Bronchial epithelial cell (primary cell): ENCODE measurements at regions not wholly inside any gene's neighbourhood (a gene's known extent, or its start where the extent isn't known, plus 50 kb on each side); places are given as distances from the start of the nearest gene placed in this dataset.

ENCODE experiments used
- DNase-seq: peaks from one replicate; pipeline ENCODE4 v3.0.0-alpha.2; 2010; ENCODE audit warnings: low read depth
- FAIRE-seq: peaks from 2 replicates; lab custom pipeline; 2011; peaks lifted over from hg19 to GRCh38; lab: Jason Lieb, UNC
- H3K27me3 ChIP-seq: 2 replicates; pipeline ENCODE4 v1.5.1; 2011; ENCODE audit warnings: low read length; ENCODE audit not compliant: control insufficient read depth, insufficient read depth
- H3K36me3 ChIP-seq: 2 replicates; pipeline ENCODE4 v1.5.1; 2011; ENCODE audit warnings: low read length; ENCODE audit not compliant: control insufficient read depth, insufficient read depth
- H3K4me3 ChIP-seq: 2 replicates; pipeline ENCODE4 v1.5.1; 2011; ENCODE audit warnings: mild to moderate bottlenecking, low read depth, low read length, control low read depth
- TF ChIP-seq, protein P1 (sequence below): IDR thresholded peaks from 2 replicates; pipeline ENCODE4 v1.5.1; 2011; ENCODE audit warnings: mild to moderate bottlenecking, moderate library complexity, low read length, control low read depth, inconsistent platforms; ENCODE audit not compliant: insufficient read depth, severe bottlenecking

DNA sequence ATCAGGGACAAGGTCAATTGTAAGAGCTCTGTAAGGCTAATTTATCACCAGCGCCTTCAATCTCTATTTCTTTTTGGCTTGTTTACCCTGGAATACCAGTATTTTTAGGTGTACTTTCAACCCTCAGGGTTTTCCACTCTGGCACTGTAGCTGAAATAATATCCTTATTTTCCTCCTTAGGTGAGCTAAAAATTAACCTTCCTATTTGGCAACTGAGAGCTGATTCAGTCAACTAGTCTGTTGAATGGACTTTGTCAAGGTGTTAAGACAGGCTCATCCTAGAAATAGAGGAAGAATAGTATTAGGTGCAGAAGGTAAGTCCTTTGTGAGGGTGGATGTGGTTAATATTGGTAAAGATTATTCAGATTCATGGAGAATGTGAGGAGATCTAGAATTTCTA, 101.3 kb upstream of the BANK1 start:
- H3K27me3 ChIP-seq = no peaks in the 10 kb centered on the region
- no peaks in the 10 kb centered on the region for H3K36me3 ChIP-seq
- TF ChIP-seq, protein P1, sequence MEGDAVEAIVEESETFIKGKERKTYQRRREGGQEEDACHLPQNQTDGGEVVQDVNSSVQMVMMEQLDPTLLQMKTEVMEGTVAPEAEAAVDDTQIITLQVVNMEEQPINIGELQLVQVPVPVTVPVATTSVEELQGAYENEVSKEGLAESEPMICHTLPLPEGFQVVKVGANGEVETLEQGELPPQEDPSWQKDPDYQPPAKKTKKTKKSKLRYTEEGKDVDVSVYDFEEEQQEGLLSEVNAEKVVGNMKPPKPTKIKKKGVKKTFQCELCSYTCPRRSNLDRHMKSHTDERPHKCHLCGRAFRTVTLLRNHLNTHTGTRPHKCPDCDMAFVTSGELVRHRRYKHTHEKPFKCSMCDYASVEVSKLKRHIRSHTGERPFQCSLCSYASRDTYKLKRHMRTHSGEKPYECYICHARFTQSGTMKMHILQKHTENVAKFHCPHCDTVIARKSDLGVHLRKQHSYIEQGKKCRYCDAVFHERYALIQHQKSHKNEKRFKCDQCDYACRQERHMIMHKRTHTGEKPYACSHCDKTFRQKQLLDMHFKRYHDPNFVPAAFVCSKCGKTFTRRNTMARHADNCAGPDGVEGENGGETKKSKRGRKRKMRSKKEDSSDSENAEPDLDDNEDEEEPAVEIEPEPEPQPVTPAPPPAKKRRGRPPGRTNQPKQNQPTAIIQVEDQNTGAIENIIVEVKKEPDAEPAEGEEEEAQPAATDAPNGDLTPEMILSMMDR = no peak
- H3K4me3 ChIP-seq = no peak overlapping the region
- DNase-seq = no peak
- FAIRE-seq = no peak

DNA sequence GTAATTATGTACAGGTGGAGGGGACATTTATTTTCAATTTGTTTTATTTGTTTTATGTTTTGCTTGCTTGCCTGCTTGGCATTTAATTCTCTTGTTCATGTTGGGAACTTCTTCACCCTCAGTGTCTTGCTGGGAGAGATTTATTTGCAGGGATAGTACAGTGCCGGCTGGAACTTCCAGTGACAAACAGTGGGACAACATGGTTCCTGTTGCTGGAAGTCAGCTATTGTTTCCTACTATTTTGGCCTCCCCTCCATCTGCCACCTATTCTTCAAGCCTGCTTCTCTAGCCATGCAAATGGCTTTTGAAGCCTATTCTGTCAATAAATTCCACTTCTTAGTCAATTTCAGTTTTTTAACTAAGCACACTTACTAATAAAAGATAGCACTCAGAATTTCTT, 105.4 kb upstream of the BANK1 start:
- FAIRE-seq (no peak), DNase-seq (no peak)
- H3K4me3 ChIP-seq = no peak overlapping the region
- TF ChIP-seq, protein P1 = no peak
- H3K27me3 ChIP-seq = no peaks in the 10 kb centered on the region
- H3K36me3 ChIP-seq = no peaks in the 10 kb centered on the region

DNA sequence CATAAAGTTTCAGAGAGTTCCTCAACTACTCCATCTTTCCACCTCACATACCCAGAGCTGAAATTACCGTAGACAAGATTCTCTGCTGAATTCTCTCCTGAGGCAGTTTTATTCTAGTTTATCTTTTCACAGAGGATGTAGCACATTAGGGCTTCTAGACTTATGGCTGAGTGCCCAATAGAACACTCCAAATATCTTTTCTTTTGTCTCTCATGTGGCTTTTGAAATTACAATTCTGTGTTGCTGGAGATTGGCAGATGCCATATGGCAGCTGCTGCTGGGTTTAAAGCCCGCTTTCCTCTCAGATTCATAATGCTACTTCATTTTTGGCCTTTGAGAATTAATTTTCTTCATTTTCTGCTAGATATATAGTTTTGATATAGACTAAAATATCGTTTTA, 107.6 kb upstream of the BANK1 start:
- Histone ChIP-seq H3K36me3 (no peaks in the 10 kb centered on the region), H3K27me3 (no peaks in the 10 kb centered on the region), H3K4me3 (no peak overlapping the region)
- no peak for DNase-seq
- TF ChIP-seq, protein P1 = no peak
- FAIRE-seq = no peak

DNA sequence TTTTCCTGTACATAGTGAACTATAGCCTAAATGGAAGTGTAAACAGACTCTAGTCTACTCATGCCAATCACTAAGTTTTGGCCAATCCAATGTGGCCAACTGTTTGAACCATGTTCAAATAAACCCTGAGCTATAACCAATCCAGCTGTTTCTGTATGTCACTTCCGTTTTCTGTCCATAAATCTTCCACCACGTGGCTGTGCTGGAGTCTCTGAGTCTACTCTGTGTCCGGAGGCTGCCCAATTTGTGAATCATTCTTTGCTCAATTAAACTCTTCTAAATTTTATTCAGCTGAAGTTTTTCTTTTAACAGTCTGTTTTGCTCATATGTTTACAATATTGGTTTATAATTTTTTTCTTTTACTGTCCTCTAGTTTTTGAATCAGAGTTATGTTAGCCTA, 112.3 kb upstream of the BANK1 start:
- H3K27me3 ChIP-seq = no peaks in the 10 kb centered on the region
- H3K4me3 ChIP-seq = no peak overlapping the region
- no peaks in the 10 kb centered on the region for H3K36me3 ChIP-seq
- DNase-seq = no peak
- no peak for FAIRE-seq
- TF ChIP-seq, protein P1 = no peak

DNA sequence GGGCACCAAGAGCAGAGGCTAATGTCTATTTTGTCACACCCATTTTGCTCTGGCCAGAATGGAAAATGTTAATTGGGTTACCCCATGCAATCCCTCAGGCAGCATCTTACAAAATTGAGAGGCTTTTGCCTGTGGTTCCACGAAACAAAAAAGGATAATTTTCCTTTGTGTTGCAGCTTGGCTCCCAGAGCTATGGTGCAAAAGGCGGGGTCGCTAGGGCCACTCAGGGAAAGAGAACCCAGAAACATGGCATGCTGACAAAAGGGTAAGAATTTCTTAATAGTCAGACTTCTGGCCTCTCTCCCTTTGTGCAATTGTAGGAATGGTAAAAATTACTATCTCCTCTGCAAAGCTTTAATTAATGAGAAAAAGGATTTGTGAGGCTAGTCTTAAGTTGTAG, 119.6 kb upstream of the BANK1 start:
- FAIRE-seq (no peak), DNase-seq (no peak)
- Histone ChIP-seq H3K4me3 (no peak overlapping the region), H3K36me3 (no peaks in the 10 kb centered on the region), H3K27me3 (no peaks in the 10 kb centered on the region)
- TF ChIP-seq, protein P1 = no peak

DNA sequence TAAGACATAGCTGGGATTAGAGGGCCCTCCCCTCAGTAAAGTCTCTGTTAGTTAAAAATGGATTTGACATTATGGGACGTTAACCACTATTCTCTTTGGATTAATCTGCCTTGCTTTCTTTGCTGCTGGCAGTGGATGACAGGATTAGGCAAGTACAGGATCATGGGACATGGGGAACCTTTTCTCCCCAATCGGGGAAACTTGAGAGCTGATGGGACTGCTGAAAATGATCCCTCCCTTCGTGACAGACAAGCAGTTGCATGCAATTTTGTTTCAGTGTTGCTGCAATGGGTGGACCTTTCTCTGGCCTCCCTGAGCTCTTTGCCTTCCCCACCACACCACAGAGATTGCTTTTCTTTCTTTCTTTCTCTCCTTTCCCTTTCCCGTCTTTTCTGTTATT, 120.2 kb upstream of the BANK1 start:
- Histone ChIP-seq H3K36me3 (no peaks in the 10 kb centered on the region), H3K27me3 (no peaks in the 10 kb centered on the region), H3K4me3 (no peak overlapping the region)
- no peak for FAIRE-seq
- no peak for DNase-seq
- TF ChIP-seq, protein P1 = no peak
